ENCODE measurements at regions not wholly inside any gene's neighbourhood (a gene's known extent, or its start where the extent isn't known, plus 50 kb on each side); places are given as distances from the start of the nearest gene placed in this dataset.

DNA sequence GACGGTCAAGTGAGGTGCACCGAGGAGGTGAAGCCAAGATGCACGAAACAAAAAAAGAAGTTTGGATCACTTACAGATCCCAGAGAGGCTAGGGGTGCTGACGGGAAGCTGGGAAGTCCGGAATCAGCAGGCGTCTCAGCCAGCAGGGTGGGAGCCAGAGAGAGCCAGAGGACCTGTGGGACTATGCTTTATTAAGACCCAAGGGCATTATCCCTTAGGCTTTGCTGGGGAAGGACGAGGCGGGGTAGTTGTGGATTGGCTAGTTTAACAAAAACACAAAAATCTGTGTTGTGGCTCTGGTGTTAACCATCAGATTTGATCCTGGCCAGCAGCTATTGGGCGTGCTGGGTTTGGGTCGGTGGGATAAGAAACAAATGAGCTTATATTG lies 427.1 kb downstream of the DYNC2H1 start:
- H4K20me1 ChIP-seq (ENCODE audit: insufficient read depth, low read length), result no peaks in the 10 kb centered on the region
- TF ChIP-seq SCMH1 (CRISPR knock-in tag; IDR thresholded peaks at IDR 0.05; ENCODE audit: borderline replicate concordance), result no peak
- POLR2A ChIA-PET, result no interaction called here
- in situ Hi-C loops (cut with HindIII; ENCODE audit: extremely low pct_ligation_motif_present, low pct_unique_long_range_greater_than_20kb), result no loop called here
- H3K4me2 ChIP-seq (ENCODE audit: low read depth, low read length), result no peak overlapping the region; the same call in 1 of the 2 replicates
- H3K36me3 ChIP-seq (replicated peaks in 1 of 2; ENCODE audit: control insufficient read depth in 1 of 2, insufficient read depth in 2 of 2, low read length in 2 of 2), result no peaks in the 10 kb centered on the region
- intact Hi-C loops (cut with micrococcal nuclease; ENCODE audit: unreplicated experiment), result no loop called here
- no peak overlapping the region for H3K9ac ChIP-seq (ENCODE audit: insufficient read depth, low read depth, low read length)
- DNase-seq (ENCODE audit: low spot score), result no peak
- no TSS peak for BruUV-seq (replicated peaks)
- no peak overlapping the region for H3K27ac ChIP-seq (ENCODE audit: extremely low read length, insufficient read depth, low read length)
- no peak for ATAC-seq
- no peaks in the 10 kb centered on the region for H3K27me3 ChIP-seq (ENCODE audit: control insufficient read depth in 1 of 2, insufficient read depth in 2 of 2, low read length in 2 of 2)
- no peak for FAIRE-seq
- H3K79me2 ChIP-seq (ENCODE audit: insufficient read depth, low read length), result no peaks in the 10 kb centered on the region
- peaks cover 9% of the 10 kb centered on the region for H3K9me3 ChIP-seq (ENCODE audit: low read length)
- WGBS (ENCODE audit: low lambda C conversion rate), result 15% methylated on average over 9 of the region's 10 CpGs
- no peak overlapping the region for H2AFZ ChIP-seq (ENCODE audit: low read length)
- CTCF ChIA-PET (ENCODE audit: low intra/inter-chr PET ratio, low total read pairs), result no interaction called here
- no peak overlapping the region for H3K4me3 ChIP-seq (replicated peaks in 1 of 3; ENCODE audit: insufficient read depth in 1 of 3, low read depth in 2 of 3, low read length in 3 of 3)
- H3K4me1 ChIP-seq (ENCODE audit: insufficient read depth, low read length), result no peaks in the 10 kb centered on the region

DNA sequence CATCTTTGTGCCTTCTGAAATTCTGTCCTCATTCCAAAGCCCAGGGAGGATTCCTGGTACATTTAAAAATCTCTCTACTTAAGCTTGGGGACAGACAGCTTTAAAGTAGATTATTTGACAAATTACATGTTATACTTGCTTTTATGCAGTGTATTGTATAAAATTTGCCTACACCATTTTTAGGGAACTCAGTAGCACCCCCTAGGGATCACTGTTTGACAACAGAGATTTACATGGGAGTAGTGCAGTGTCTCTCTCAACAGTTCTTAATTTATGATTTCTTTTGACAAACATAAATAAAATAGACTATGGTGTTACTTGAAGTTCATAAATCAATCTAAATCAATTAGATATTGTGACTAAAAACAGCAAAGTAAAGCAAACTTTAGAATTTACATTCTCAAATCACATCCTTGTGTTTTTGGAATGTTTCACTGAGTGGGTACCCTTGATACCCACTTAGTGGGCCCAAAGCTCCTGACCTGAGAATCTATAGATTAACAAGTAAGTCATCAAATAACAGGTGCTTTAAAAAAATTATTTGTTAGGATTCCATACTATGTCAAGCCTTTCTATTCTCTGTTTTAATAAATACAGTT lies 428.8 kb downstream of the DYNC2H1 start:
- POLR2A ChIA-PET, result no interaction called here
- intact Hi-C loops (cut with micrococcal nuclease; ENCODE audit: unreplicated experiment) (no loop called here), in situ Hi-C loops (cut with HindIII; ENCODE audit: extremely low pct_ligation_motif_present, low pct_unique_long_range_greater_than_20kb) (no loop called here)
- H3K4me1 ChIP-seq (ENCODE audit: insufficient read depth, low read length), result no peaks in the 10 kb centered on the region
- DNase-seq (ENCODE audit: low spot score) (no peak), FAIRE-seq (no peak), ATAC-seq (no peak)
- H3K9me3 ChIP-seq (ENCODE audit: low read length), result peaks cover 21% of the 10 kb centered on the region
- H3K36me3 ChIP-seq (replicated peaks in 1 of 2; ENCODE audit: control insufficient read depth in 1 of 2, insufficient read depth in 2 of 2, low read length in 2 of 2), result no peaks in the 10 kb centered on the region
- CTCF ChIA-PET (ENCODE audit: low intra/inter-chr PET ratio, low total read pairs), result no interaction called here
- no peak overlapping the region for H3K4me3 ChIP-seq (replicated peaks in 1 of 3; ENCODE audit: insufficient read depth in 1 of 3, low read depth in 2 of 3, low read length in 3 of 3)
- H3K4me2 ChIP-seq (ENCODE audit: low read depth, low read length), result no peak overlapping the region
- no peaks in the 10 kb centered on the region for H3K27me3 ChIP-seq (ENCODE audit: control insufficient read depth in 1 of 2, insufficient read depth in 2 of 2, low read length in 2 of 2)
- no peak overlapping the region for H3K9ac ChIP-seq (ENCODE audit: insufficient read depth, low read depth, low read length)
- no peak overlapping the region for H2AFZ ChIP-seq (ENCODE audit: low read length)
- H4K20me1 ChIP-seq (ENCODE audit: insufficient read depth, low read length), result no peaks in the 10 kb centered on the region
- H3K27ac ChIP-seq (ENCODE audit: extremely low read length, insufficient read depth, low read length), result no peak overlapping the region
- no TSS peak for BruUV-seq (replicated peaks)
- H3K79me2 ChIP-seq (ENCODE audit: insufficient read depth, low read length), result no peaks in the 10 kb centered on the region
- no peak for TF ChIP-seq ZNF782 (CRISPR knock-in tag; IDR thresholded peaks at IDR 0.05; ENCODE audit: borderline replicate concordance)
- TF ChIP-seq MEIS2 (CRISPR knock-in tag; IDR thresholded peaks at IDR 0.05), result no peak
- TF ChIP-seq, protein P1, sequence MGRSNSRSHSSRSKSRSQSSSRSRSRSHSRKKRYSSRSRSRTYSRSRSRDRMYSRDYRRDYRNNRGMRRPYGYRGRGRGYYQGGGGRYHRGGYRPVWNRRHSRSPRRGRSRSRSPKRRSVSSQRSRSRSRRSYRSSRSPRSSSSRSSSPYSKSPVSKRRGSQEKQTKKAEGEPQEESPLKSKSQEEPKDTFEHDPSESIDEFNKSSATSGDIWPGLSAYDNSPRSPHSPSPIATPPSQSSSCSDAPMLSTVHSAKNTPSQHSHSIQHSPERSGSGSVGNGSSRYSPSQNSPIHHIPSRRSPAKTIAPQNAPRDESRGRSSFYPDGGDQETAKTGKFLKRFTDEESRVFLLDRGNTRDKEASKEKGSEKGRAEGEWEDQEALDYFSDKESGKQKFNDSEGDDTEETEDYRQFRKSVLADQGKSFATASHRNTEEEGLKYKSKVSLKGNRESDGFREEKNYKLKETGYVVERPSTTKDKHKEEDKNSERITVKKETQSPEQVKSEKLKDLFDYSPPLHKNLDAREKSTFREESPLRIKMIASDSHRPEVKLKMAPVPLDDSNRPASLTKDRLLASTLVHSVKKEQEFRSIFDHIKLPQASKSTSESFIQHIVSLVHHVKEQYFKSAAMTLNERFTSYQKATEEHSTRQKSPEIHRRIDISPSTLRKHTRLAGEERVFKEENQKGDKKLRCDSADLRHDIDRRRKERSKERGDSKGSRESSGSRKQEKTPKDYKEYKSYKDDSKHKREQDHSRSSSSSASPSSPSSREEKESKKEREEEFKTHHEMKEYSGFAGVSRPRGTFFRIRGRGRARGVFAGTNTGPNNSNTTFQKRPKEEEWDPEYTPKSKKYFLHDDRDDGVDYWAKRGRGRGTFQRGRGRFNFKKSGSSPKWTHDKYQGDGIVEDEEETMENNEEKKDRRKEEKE (IDR thresholded peaks at IDR 0.05), result no peak
- TF ChIP-seq, protein P2, sequence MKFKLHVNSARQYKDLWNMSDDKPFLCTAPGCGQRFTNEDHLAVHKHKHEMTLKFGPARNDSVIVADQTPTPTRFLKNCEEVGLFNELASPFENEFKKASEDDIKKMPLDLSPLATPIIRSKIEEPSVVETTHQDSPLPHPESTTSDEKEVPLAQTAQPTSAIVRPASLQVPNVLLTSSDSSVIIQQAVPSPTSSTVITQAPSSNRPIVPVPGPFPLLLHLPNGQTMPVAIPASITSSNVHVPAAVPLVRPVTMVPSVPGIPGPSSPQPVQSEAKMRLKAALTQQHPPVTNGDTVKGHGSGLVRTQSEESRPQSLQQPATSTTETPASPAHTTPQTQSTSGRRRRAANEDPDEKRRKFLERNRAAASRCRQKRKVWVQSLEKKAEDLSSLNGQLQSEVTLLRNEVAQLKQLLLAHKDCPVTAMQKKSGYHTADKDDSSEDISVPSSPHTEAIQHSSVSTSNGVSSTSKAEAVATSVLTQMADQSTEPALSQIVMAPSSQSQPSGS (CRISPR knock-in tag; IDR thresholded peaks at IDR 0.05), result no peak
- no peak for TF ChIP-seq ZNF451 (CRISPR knock-in tag; IDR thresholded peaks at IDR 0.05)
- no peak for TF ChIP-seq MAFG (CRISPR knock-in tag; IDR thresholded peaks at IDR 0.05)
- TF ChIP-seq, protein P3, sequence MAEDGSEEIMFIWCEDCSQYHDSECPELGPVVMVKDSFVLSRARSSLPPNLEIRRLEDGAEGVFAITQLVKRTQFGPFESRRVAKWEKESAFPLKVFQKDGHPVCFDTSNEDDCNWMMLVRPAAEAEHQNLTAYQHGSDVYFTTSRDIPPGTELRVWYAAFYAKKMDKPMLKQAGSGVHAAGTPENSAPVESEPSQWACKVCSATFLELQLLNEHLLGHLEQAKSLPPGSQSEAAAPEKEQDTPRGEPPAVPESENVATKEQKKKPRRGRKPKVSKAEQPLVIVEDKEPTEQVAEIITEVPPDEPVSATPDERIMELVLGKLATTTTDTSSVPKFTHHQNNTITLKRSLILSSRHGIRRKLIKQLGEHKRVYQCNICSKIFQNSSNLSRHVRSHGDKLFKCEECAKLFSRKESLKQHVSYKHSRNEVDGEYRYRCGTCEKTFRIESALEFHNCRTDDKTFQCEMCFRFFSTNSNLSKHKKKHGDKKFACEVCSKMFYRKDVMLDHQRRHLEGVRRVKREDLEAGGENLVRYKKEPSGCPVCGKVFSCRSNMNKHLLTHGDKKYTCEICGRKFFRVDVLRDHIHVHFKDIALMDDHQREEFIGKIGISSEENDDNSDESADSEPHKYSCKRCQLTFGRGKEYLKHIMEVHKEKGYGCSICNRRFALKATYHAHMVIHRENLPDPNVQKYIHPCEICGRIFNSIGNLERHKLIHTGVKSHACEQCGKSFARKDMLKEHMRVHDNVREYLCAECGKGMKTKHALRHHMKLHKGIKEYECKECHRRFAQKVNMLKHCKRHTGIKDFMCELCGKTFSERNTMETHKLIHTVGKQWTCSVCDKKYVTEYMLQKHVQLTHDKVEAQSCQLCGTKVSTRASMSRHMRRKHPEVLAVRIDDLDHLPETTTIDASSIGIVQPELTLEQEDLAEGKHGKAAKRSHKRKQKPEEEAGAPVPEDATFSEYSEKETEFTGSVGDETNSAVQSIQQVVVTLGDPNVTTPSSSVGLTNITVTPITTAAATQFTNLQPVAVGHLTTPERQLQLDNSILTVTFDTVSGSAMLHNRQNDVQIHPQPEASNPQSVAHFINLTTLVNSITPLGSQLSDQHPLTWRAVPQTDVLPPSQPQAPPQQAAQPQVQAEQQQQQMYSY (CRISPR knock-in tag; IDR thresholded peaks at IDR 0.05), result no peak

Data from HepG2 (cell line).